ENCODE measurements at regions not wholly inside any gene's neighbourhood (a gene's known extent, or its start where the extent isn't known, plus 50 kb on each side); places are given as distances from the start of the nearest gene placed in this dataset.

DNA sequence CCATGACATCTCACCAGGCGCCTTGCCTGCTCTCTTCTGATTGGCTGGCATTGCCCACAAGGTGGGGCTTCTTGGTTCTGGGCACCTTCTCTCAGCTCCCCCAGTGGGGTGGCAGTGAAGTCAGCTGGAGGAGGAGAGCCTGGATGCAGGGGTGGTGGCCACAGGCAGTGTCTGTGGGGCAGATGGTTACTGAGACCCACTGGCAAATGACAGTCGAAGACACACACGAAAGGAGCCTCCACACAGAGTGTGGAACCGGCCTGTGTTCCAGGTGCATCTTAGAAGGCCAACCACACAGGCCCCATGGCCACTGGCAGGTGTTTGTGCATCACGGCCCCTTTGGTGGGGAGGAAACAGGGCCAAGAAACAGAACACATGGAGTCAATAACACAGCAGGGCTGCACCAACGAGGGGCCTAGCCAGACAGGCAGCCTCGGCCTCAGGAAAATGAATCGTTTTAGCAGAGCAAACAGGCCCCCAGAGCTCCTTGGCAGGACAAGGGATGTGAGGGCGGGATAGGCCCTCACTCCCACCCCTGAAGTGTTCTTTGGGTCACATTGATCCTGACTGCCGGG lies 683.4 kb downstream of the TBC1D22A start:
- TF ChIP-seq PPARA (CRISPR knock-in tag; IDR thresholded peaks at IDR 0.05; ENCODE audit: borderline replicate concordance) (no peak), ZNF70 (CRISPR knock-in tag; IDR thresholded peaks at IDR 0.05) (no peak)
- TF ChIP-seq, protein P1, sequence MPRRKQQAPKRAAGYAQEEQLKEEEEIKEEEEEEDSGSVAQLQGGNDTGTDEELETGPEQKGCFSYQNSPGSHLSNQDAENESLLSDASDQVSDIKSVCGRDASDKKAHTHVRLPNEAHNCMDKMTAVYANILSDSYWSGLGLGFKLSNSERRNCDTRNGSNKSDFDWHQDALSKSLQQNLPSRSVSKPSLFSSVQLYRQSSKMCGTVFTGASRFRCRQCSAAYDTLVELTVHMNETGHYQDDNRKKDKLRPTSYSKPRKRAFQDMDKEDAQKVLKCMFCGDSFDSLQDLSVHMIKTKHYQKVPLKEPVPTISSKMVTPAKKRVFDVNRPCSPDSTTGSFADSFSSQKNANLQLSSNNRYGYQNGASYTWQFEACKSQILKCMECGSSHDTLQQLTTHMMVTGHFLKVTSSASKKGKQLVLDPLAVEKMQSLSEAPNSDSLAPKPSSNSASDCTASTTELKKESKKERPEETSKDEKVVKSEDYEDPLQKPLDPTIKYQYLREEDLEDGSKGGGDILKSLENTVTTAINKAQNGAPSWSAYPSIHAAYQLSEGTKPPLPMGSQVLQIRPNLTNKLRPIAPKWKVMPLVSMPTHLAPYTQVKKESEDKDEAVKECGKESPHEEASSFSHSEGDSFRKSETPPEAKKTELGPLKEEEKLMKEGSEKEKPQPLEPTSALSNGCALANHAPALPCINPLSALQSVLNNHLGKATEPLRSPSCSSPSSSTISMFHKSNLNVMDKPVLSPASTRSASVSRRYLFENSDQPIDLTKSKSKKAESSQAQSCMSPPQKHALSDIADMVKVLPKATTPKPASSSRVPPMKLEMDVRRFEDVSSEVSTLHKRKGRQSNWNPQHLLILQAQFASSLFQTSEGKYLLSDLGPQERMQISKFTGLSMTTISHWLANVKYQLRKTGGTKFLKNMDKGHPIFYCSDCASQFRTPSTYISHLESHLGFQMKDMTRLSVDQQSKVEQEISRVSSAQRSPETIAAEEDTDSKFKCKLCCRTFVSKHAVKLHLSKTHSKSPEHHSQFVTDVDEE (CRISPR knock-in tag; IDR thresholded peaks at IDR 0.05): no peak
- no peak for ATAC-seq

DNA sequence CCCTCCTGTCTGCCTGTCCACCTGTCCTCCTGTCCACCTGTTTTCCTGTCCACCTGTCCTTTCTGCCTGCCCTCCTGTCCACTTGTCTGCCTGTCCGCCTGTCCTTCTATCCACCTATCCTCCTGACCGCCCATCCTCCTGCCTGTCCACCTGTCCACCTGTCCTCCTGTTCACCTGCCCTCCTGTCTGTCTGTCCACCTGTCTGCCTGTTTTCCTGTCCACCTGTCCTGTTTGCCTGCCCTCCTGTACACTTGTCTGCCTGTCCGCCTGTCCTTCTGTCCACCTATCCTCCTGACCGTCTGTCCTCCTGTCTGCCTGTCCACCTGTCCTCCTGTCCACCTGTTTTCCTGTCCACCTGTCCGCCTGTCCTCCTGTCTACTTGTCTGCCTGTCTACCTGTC lies 682.8 kb downstream of the TBC1D22A start:
- no peak for TF ChIP-seq ISL1 (CRISPR knock-in tag; IDR thresholded peaks at IDR 0.05)
- no peak for TF ChIP-seq OSR1 (CRISPR knock-in tag; IDR thresholded peaks at IDR 0.05)
- no peak for TF ChIP-seq CSDC2 (CRISPR knock-in tag; IDR thresholded peaks at IDR 0.05)
- TF ChIP-seq, protein P2, sequence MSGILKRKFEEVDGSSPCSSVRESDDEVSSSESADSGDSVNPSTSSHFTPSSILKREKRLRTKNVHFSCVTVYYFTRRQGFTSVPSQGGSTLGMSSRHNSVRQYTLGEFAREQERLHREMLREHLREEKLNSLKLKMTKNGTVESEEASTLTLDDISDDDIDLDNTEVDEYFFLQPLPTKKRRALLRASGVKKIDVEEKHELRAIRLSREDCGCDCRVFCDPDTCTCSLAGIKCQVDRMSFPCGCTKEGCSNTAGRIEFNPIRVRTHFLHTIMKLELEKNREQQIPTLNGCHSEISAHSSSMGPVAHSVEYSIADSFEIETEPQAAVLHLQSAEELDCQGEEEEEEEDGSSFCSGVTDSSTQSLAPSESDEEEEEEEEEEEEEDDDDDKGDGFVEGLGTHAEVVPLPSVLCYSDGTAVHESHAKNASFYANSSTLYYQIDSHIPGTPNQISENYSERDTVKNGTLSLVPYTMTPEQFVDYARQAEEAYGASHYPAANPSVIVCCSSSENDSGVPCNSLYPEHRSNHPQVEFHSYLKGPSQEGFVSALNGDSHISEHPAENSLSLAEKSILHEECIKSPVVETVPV (CRISPR knock-in tag; IDR thresholded peaks at IDR 0.05): no peak
- TF ChIP-seq, protein P3, sequence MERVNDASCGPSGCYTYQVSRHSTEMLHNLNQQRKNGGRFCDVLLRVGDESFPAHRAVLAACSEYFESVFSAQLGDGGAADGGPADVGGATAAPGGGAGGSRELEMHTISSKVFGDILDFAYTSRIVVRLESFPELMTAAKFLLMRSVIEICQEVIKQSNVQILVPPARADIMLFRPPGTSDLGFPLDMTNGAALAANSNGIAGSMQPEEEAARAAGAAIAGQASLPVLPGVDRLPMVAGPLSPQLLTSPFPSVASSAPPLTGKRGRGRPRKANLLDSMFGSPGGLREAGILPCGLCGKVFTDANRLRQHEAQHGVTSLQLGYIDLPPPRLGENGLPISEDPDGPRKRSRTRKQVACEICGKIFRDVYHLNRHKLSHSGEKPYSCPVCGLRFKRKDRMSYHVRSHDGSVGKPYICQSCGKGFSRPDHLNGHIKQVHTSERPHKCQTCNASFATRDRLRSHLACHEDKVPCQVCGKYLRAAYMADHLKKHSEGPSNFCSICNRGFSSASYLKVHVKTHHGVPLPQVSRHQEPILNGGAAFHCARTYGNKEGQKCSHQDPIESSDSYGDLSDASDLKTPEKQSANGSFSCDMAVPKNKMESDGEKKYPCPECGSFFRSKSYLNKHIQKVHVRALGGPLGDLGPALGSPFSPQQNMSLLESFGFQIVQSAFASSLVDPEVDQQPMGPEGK (CRISPR knock-in tag; IDR thresholded peaks at IDR 0.05; ENCODE audit: borderline replicate concordance): no peak
- TF ChIP-seq, protein P1 (CRISPR knock-in tag; IDR thresholded peaks at IDR 0.05): no peak
- no peak for TF ChIP-seq GLIS3 (CRISPR knock-in tag; IDR thresholded peaks at IDR 0.05)
- TF ChIP-seq, protein P4, sequence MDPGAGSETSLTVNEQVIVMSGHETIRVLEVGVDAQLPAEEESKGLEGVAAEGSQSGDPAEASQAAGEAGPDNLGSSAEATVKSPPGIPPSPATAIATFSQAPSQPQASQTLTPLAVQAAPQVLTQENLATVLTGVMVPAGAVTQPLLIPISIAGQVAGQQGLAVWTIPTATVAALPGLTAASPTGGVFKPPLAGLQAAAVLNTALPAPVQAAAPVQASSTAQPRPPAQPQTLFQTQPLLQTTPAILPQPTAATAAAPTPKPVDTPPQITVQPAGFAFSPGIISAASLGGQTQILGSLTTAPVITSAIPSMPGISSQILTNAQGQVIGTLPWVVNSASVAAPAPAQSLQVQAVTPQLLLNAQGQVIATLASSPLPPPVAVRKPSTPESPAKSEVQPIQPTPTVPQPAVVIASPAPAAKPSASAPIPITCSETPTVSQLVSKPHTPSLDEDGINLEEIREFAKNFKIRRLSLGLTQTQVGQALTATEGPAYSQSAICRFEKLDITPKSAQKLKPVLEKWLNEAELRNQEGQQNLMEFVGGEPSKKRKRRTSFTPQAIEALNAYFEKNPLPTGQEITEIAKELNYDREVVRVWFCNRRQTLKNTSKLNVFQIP (CRISPR knock-in tag; IDR thresholded peaks at IDR 0.05; ENCODE audit: borderline replicate concordance, low read depth): no peak
- TF ChIP-seq PPARA (CRISPR knock-in tag; IDR thresholded peaks at IDR 0.05; ENCODE audit: borderline replicate concordance): no peak
- no peak for TF ChIP-seq ZNF565 (CRISPR knock-in tag; conservative IDR thresholded peaks at IDR 0.05; ENCODE audit: low read depth)
- no peak for TF ChIP-seq TCF4 (CRISPR knock-in tag; IDR thresholded peaks at IDR 0.05; ENCODE audit: borderline replicate concordance)
- no peak for TF ChIP-seq ZNF8 (CRISPR knock-in tag; IDR thresholded peaks at IDR 0.05)
- TF ChIP-seq ARNTL (CRISPR knock-in tag; IDR thresholded peaks at IDR 0.05; ENCODE audit: borderline replicate concordance, low read depth): no peak
- TF ChIP-seq ESRRG (CRISPR knock-in tag; IDR thresholded peaks at IDR 0.05): no peak
- TF ChIP-seq, protein P5, sequence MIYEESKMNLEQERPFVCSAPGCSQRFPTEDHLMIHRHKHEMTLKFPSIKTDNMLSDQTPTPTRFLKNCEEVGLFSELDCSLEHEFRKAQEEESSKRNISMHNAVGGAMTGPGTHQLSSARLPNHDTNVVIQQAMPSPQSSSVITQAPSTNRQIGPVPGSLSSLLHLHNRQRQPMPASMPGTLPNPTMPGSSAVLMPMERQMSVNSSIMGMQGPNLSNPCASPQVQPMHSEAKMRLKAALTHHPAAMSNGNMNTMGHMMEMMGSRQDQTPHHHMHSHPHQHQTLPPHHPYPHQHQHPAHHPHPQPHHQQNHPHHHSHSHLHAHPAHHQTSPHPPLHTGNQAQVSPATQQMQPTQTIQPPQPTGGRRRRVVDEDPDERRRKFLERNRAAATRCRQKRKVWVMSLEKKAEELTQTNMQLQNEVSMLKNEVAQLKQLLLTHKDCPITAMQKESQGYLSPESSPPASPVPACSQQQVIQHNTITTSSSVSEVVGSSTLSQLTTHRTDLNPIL (CRISPR knock-in tag; IDR thresholded peaks at IDR 0.05; ENCODE audit: low read depth): no peak
- TF ChIP-seq BACH2 (CRISPR knock-in tag; IDR thresholded peaks at IDR 0.05; ENCODE audit: borderline replicate concordance): no peak
- TF ChIP-seq ZFP30 (CRISPR knock-in tag; IDR thresholded peaks at IDR 0.05): no peak
- no peak for ATAC-seq

All from SK-N-SH treated with all-trans-retinoic acid at 6 μM for 48 hours (cell line).